Muscle of arm (tissue), 1 donor: ENCODE measurements at regions not wholly inside any gene's neighbourhood (a gene's known extent, or its start where the extent isn't known, plus 50 kb on each side); places are given as distances from the start of the nearest gene placed in this dataset.

Experiments used
- DNase-seq: peaks from one replicate; pipeline ENCODE4 v3.0.0-alpha.2; 2013

- DNase-seq: no peak
Observed at GRCh38 chr3:65114041-65114440, 426.2 kb upstream of the ADAMTS9 start.

- DNase-seq: peak; percentile 38
Observed at GRCh38 chr3:65112751-65113300, 425.0 kb upstream of the ADAMTS9 start.

- no peak for DNase-seq
Observed at GRCh38 chr3:65110661-65111060, 422.9 kb upstream of the ADAMTS9 start.

GRCh38 chr3:65109966-65110500 lies 422.2 kb upstream of the ADAMTS9 start:
- DNase-seq: no peak

GRCh38 chr3:65107174-65107573 lies 419.4 kb upstream of the ADAMTS9 start:
- DNase-seq: peak; percentile 14

GRCh38 chr3:65101450-65101849 lies 413.6 kb upstream of the ADAMTS9 start:
- no peak for DNase-seq

- DNase-seq: no peak
Observed at GRCh38 chr3:65098400-65098799, 410.6 kb upstream of the ADAMTS9 start.

GRCh38 chr3:65096110-65096745 lies 408.4 kb upstream of the ADAMTS9 start:
- DNase-seq: no peak

- DNase-seq: no peak
Observed at GRCh38 chr3:65094723-65095122, 406.9 kb upstream of the ADAMTS9 start.

- no peak for DNase-seq
Observed at GRCh38 chr3:65093641-65094040, 405.8 kb upstream of the ADAMTS9 start.

- DNase-seq: no peak
Observed at GRCh38 chr3:65091565-65091964, 403.8 kb upstream of the ADAMTS9 start.

GRCh38 chr3:65083240-65083639 lies 395.4 kb upstream of the ADAMTS9 start:
- no peak for DNase-seq

- DNase-seq: no peak
Observed at GRCh38 chr3:65081536-65081935, 393.7 kb upstream of the ADAMTS9 start.

- no peak for DNase-seq
Observed at GRCh38 chr3:65080432-65080831, 392.6 kb upstream of the ADAMTS9 start.

- no peak for DNase-seq
Observed at GRCh38 chr3:65079560-65079959, 391.8 kb upstream of the ADAMTS9 start.

GRCh38 chr3:65078748-65079147 lies 390.9 kb upstream of the ADAMTS9 start:
- no peak for DNase-seq

GRCh38 chr3:65077124-65077523 lies 389.3 kb upstream of the ADAMTS9 start:
- DNase-seq: no peak

- no peak for DNase-seq
Observed at GRCh38 chr3:65070968-65071367, 383.2 kb upstream of the ADAMTS9 start.

- no peak for DNase-seq
Observed at GRCh38 chr3:65060904-65061303, 373.1 kb upstream of the ADAMTS9 start.

- DNase-seq: no peak
Observed at GRCh38 chr3:65052101-65052500, 364.3 kb upstream of the ADAMTS9 start.

GRCh38 chr3:65048151-65048550 lies 360.4 kb upstream of the ADAMTS9 start:
- DNase-seq: no peak

GRCh38 chr3:65045138-65045537 lies 357.3 kb upstream of the ADAMTS9 start:
- DNase-seq: no peak

- no peak for DNase-seq
Observed at GRCh38 chr3:65044401-65044800, 356.6 kb upstream of the ADAMTS9 start.

GRCh38 chr3:65042675-65043074 lies 354.9 kb upstream of the ADAMTS9 start:
- no peak for DNase-seq
